Kidney (tissue), 13 donors: ENCODE measurements at regions not wholly inside any gene's neighbourhood (a gene's known extent, or its start where the extent isn't known, plus 50 kb on each side); places are given as distances from the start of the nearest gene placed in this dataset.

ENCODE experiments used
- DNase-seq, 5 donors: peaks; one replicate each; pipeline ENCODE4 v3.0.0-alpha.2; 2013 to 2020
- FAIRE-seq: peaks from 2 replicates; lab custom pipeline; 2012; peaks lifted over from hg19 to GRCh38; lab: Jason Lieb, UNC
- H3K27ac ChIP-seq, 2 donors: one replicate each; pipeline ENCODE4 v1.7.0; 2013; ENCODE audit warnings: low read depth in 2 of 2, low read length in 2 of 2, inconsistent platforms in 1 of 2
- H3K27me3 ChIP-seq: one replicate; pipeline ENCODE4 v1.7.1; 2013; ENCODE audit warnings: low read length, inconsistent platforms; ENCODE audit not compliant: control insufficient read depth, insufficient read depth
- H3K36me3 ChIP-seq, 3 donors: one replicate each; pipeline versions ENCODE4 v1.7.0 to v1.7.1; 2013; ENCODE audit warnings: low read length in 3 of 3, control low read depth in 1 of 3, inconsistent platforms in 1 of 3; ENCODE audit not compliant: insufficient read depth in 3 of 3, control insufficient read depth in 2 of 3
- H3K4me1 ChIP-seq, 3 donors: one replicate each; pipeline versions ENCODE4 v1.7.0 to v1.7.1; 2013; ENCODE audit warnings: low read length in 3 of 3, inconsistent platforms in 1 of 3, low read depth in 1 of 3; ENCODE audit not compliant: control insufficient read depth in 2 of 3, insufficient read depth in 2 of 3
- H3K4me3 ChIP-seq, 3 donors: one replicate each; pipeline versions ENCODE4 v1.7.0 to v1.8.1; 2013; ENCODE audit warnings: low read length in 3 of 3, control low read depth in 1 of 3, inconsistent platforms in 1 of 3
- H3K9ac ChIP-seq, 3 donors: one replicate each; pipeline versions ENCODE4 v1.7.0 to v1.7.1; 2013; ENCODE audit warnings: low read length in 3 of 3, control low read depth in 1 of 3, inconsistent platforms in 1 of 3
- H3K9me3 ChIP-seq, 3 donors: one replicate each; pipeline versions ENCODE4 v1.7.0 to v1.7.1; 2013; ENCODE audit warnings: low read length in 3 of 3, control low read depth in 1 of 3, inconsistent platforms in 1 of 3; ENCODE audit not compliant: control insufficient read depth in 2 of 3, insufficient read depth in 1 of 3
- CTCF ChIP-seq: IDR thresholded peaks from 3 replicates; pipeline ENCODE4 v1.5.1; 2012; ENCODE audit warnings: mild to moderate bottlenecking, moderate library complexity, borderline replicate concordance; ENCODE audit not compliant: insufficient read depth; ENCODE audit errors: extremely low read depth
- intact Hi-C: fragments of 100-400 bp; cut with DNase I; formaldehyde crosslinking; loops from one replicate; pipeline ENCODE4 v1.11.1; 2022
- donor health status: control.
- donor health status: control.
- donor health status: control.
- donor health status: control.
- donor health status: control.
- donor health status: DM: yes; HTN: yes; CAD: no.
- donor health status: Normal renal cell carcinoma (clear cell type).

GRCh38 chr7:21300692-21301091, 127.2 kb upstream of the SP4 start:
- no peaks in the 10 kb centered on the region for H3K9me3 ChIP-seq
- no peak for TF ChIP-seq CTCF
- no peak for FAIRE-seq
- H3K4me3 ChIP-seq: no peak overlapping the region
- DNase-seq: no peak
- no peaks in the 10 kb centered on the region for H3K36me3 ChIP-seq
- intact Hi-C loops: no loop called here
- no peaks in the 10 kb centered on the region for H3K4me1 ChIP-seq
- H3K27me3 ChIP-seq: no peaks in the 10 kb centered on the region
- H3K9ac ChIP-seq: no peak overlapping the region
- no peak overlapping the region for H3K27ac ChIP-seq

- DNase-seq (no peak), FAIRE-seq (no peak)
- H3K4me1 ChIP-seq: no peaks in the 10 kb centered on the region
- no peak overlapping the region for H3K4me3 ChIP-seq
- intact Hi-C loops: no loop called here
- H3K27me3 ChIP-seq: no peaks in the 10 kb centered on the region
- no peaks in the 10 kb centered on the region for H3K36me3 ChIP-seq
- peaks cover 0 to 2% (median 0%) of the 10 kb centered on the region in 3 donors for H3K9me3 ChIP-seq
- no peak overlapping the region for H3K9ac ChIP-seq
- TF ChIP-seq CTCF: no peak
- H3K27ac ChIP-seq: no peak overlapping the region
These were observed 123.0 kb upstream of the SP4 start for GRCh38 chr7:21304808-21305375.

DNA sequence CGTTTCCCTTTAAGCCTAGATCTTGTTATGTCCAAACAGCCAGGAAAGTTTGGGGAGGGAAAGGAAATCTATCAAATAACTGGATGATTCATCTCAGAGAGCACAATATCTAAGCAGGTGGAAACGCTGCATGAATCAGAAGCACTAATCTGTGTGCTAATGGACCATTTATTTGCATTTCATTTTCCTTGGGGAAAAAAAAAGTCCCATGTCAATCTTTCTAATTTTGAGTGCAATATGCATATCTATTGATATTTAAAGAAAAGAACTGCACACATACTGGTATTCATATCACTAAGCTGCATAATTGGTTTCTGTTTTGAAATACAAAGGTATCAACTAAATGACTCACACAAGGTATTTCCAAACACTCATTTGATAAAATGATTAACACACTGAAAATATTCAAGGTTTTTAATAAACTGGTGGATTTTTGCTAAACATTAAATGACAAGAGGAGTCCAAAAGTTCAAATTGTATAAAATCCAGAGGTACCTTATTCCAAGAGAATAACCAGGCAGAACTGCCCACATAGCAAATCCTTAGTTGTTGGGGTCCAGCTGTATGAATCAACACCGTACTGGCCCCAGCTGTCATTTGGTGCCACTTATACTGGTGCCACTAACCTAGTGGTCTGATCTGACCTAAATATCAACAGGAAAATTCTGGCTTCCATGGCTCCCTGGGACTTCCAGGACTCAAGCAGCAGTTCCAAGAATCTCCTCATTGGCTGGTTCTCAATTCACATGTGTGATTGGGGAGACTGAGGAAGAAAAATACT, 122.2 kb upstream of the SP4 start:
- H3K9me3 ChIP-seq: peaks cover 0 to 2% (median 0%) of the 10 kb centered on the region in 3 donors
- FAIRE-seq (no peak), DNase-seq (no peak)
- no peak overlapping the region for H3K27ac ChIP-seq
- no peaks in the 10 kb centered on the region for H3K27me3 ChIP-seq
- no peaks in the 10 kb centered on the region for H3K4me1 ChIP-seq
- intact Hi-C loops: no loop called here
- H3K9ac ChIP-seq: no peak overlapping the region
- H3K36me3 ChIP-seq: no peaks in the 10 kb centered on the region
- no peak overlapping the region for H3K4me3 ChIP-seq
- TF ChIP-seq CTCF: no peak
